ENCODE measurements at regions not wholly inside any gene's neighbourhood (a gene's known extent, or its start where the extent isn't known, plus 50 kb on each side); places are given as distances from the start of the nearest gene placed in this dataset.

GRCh38 chr2:63712748-63713147 lies 124.0 kb downstream of the MDH1 start:
- H2BK5ac ChIP-seq (ENCODE audit: low read depth, low read length, poor library complexity), result no peak overlapping the region
- H3K4me1 ChIP-seq (ENCODE audit: control insufficient read depth in 1 of 2, insufficient read depth in 2 of 2, low read length in 2 of 2), result no peaks in the 10 kb centered on the region
- H3K4me3 ChIP-seq (ENCODE audit: low read depth, low read length), result no peak overlapping the region
- H3K9ac ChIP-seq (ENCODE audit: low read length), result no peak overlapping the region
- H3K79me1 ChIP-seq (ENCODE audit: low read length), result no peaks in the 10 kb centered on the region
- no peak overlapping the region for H2AK5ac ChIP-seq (ENCODE audit: low read length)
- no peak overlapping the region for H3K27ac ChIP-seq (ENCODE audit: low read depth, low read length)
- no CpG with 5 or more reads among the region's 2 CpGs for WGBS (ENCODE audit: extremely low coverage, insufficient coverage, insufficient read length)
- H3K14ac ChIP-seq (ENCODE audit: low read length), result no peak overlapping the region
- no peak overlapping the region for H2BK120ac ChIP-seq (ENCODE audit: insufficient read depth, low read length, poor library complexity)
- H3K36me3 ChIP-seq (ENCODE audit: control insufficient read depth in 1 of 2, insufficient read depth in 2 of 2, low read length in 2 of 2), result peaks cover 0 to 3% of the 10 kb centered on the region in 2 experiments
- no peak overlapping the region for H3K23ac ChIP-seq (ENCODE audit: low read length)
- H3K18ac ChIP-seq (ENCODE audit: low read length), result no peak overlapping the region
- H4K91ac ChIP-seq (ENCODE audit: low read depth, low read length), result no peak overlapping the region
- H3K4me2 ChIP-seq (ENCODE audit: low read length), result no peak overlapping the region
- H3K9me3 ChIP-seq (ENCODE audit: insufficient read depth, low read depth, low read length), result peaks cover 5% of the 10 kb centered on the region
- no peak for DNase-seq
- no peaks in the 10 kb centered on the region for H3K27me3 ChIP-seq (ENCODE audit: insufficient read depth, low read length)
- H3K79me2 ChIP-seq (ENCODE audit: control insufficient read depth, insufficient read depth, low read length, poor library complexity), result no peaks in the 10 kb centered on the region
- no peak overlapping the region for H4K8ac ChIP-seq (ENCODE audit: low read depth, low read length)
- no peak overlapping the region for H2AFZ ChIP-seq (ENCODE audit: insufficient read depth, low read length, poor library complexity)
- H4K12ac ChIP-seq (ENCODE audit: low read depth, low read length), result no peak overlapping the region
- H2BK12ac ChIP-seq (ENCODE audit: low read length), result no peak overlapping the region
- no peak overlapping the region for H3K4ac ChIP-seq (ENCODE audit: low read depth, low read length)

DNA sequence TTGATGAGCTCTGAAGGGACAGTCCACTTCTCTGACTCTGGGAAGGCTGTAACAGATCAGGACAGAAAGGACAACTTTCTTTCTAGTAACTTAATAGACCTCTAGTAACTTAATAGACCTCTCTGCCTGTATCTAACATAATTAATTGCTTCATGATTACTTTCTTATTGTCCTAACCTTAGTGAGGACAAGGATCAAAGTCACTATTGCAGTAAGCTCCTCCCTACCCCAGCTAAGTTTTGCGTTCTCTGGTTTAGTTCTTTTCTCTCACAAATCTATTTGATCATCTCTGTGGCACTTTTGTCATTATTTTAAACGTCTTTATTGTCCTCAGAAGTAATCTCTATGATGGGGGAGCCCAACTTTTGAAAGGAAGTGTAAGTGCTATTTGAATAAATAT lies 125.5 kb upstream of the UGP2 start:
- no peak overlapping the region for H3K18ac ChIP-seq (ENCODE audit: low read length)
- no peaks in the 10 kb centered on the region for H3K79me1 ChIP-seq (ENCODE audit: low read length)
- H4K91ac ChIP-seq (ENCODE audit: low read depth, low read length), result no peak overlapping the region
- H3K79me2 ChIP-seq (ENCODE audit: control insufficient read depth, insufficient read depth, low read length, poor library complexity), result no peaks in the 10 kb centered on the region
- no peak overlapping the region for H2BK12ac ChIP-seq (ENCODE audit: low read length)
- H4K12ac ChIP-seq (ENCODE audit: low read depth, low read length), result no peak overlapping the region
- no peak overlapping the region for H3K14ac ChIP-seq (ENCODE audit: low read length)
- no peak overlapping the region for H3K4me3 ChIP-seq (ENCODE audit: low read depth, low read length)
- DNase-seq, result no peak
- H3K36me3 ChIP-seq (ENCODE audit: control insufficient read depth in 1 of 2, insufficient read depth in 2 of 2, low read length in 2 of 2), result peaks cover 0 to 3% of the 10 kb centered on the region in 2 experiments
- no peak overlapping the region for H3K4me2 ChIP-seq (ENCODE audit: low read length)
- no peak overlapping the region for H3K23ac ChIP-seq (ENCODE audit: low read length)
- H3K4me1 ChIP-seq (ENCODE audit: control insufficient read depth in 1 of 2, insufficient read depth in 2 of 2, low read length in 2 of 2), result peaks cover 0 to 3% of the 10 kb centered on the region in 2 experiments
- H3K9me3 ChIP-seq (ENCODE audit: insufficient read depth, low read depth, low read length), result peaks cover 2% of the 10 kb centered on the region
- no peak overlapping the region for H2AK5ac ChIP-seq (ENCODE audit: low read length)
- H2BK5ac ChIP-seq (ENCODE audit: low read depth, low read length, poor library complexity), result no peak overlapping the region
- no peak overlapping the region for H3K4ac ChIP-seq (ENCODE audit: low read depth, low read length)
- H3K27ac ChIP-seq (ENCODE audit: low read depth, low read length), result no peak overlapping the region
- H3K9ac ChIP-seq (ENCODE audit: low read length), result no peak overlapping the region
- H4K8ac ChIP-seq (ENCODE audit: low read depth, low read length), result no peak overlapping the region
- H3K27me3 ChIP-seq (ENCODE audit: insufficient read depth, low read length), result no peaks in the 10 kb centered on the region
- H2AFZ ChIP-seq (ENCODE audit: insufficient read depth, low read length, poor library complexity), result no peak overlapping the region
- H2BK120ac ChIP-seq (ENCODE audit: insufficient read depth, low read length, poor library complexity), result no peak overlapping the region
- no CpG with 5 or more reads among the region's 2 CpGs for WGBS (ENCODE audit: extremely low coverage, insufficient coverage, insufficient read length)

DNA sequence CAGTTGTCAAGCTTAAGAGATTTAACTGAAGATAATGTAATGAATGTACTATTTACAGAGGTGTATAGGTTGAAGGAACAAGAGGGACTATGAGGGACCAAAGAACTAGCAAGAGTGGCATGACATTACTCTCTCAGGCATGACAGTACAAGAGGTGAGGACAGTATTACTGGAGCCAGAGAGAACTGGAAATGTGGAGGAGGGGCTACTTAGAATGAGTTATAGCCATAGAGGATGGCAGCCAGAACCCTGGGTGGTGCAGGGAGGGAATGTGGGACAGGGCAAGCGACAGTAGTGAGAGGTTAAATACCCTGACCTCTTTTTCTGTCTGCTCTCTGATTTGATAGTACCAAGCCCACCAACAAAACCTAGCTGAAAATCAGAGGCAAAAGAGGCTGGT lies 122.6 kb upstream of the UGP2 start:
- H2BK12ac ChIP-seq (ENCODE audit: low read length), result no peak overlapping the region
- no peak overlapping the region for H3K18ac ChIP-seq (ENCODE audit: low read length)
- no peak overlapping the region for H4K8ac ChIP-seq (ENCODE audit: low read depth, low read length)
- no peak overlapping the region for H3K4me3 ChIP-seq (ENCODE audit: low read depth, low read length)
- no peak overlapping the region for H4K91ac ChIP-seq (ENCODE audit: low read depth, low read length)
- DNase-seq, result no peak
- H3K4me1 ChIP-seq (ENCODE audit: control insufficient read depth in 1 of 2, insufficient read depth in 2 of 2, low read length in 2 of 2), result peaks cover 0 to 3% of the 10 kb centered on the region in 2 experiments
- H3K4ac ChIP-seq (ENCODE audit: low read depth, low read length), result no peak overlapping the region
- H3K27me3 ChIP-seq (ENCODE audit: insufficient read depth, low read length), result no peaks in the 10 kb centered on the region
- H3K79me1 ChIP-seq (ENCODE audit: low read length), result no peaks in the 10 kb centered on the region
- H3K9me3 ChIP-seq (ENCODE audit: insufficient read depth, low read depth, low read length), result peaks cover 2% of the 10 kb centered on the region
- H3K79me2 ChIP-seq (ENCODE audit: control insufficient read depth, insufficient read depth, low read length, poor library complexity), result no peaks in the 10 kb centered on the region
- no peak overlapping the region for H2AK5ac ChIP-seq (ENCODE audit: low read length)
- H3K14ac ChIP-seq (ENCODE audit: low read length), result no peak overlapping the region
- no peak overlapping the region for H3K23ac ChIP-seq (ENCODE audit: low read length)
- no peak overlapping the region for H4K12ac ChIP-seq (ENCODE audit: low read depth, low read length)
- no peak overlapping the region for H2BK120ac ChIP-seq (ENCODE audit: insufficient read depth, low read length, poor library complexity)
- no CpG with 5 or more reads among the region's 1 CpG for WGBS (ENCODE audit: extremely low coverage, insufficient coverage, insufficient read length)
- H2AFZ ChIP-seq (ENCODE audit: insufficient read depth, low read length, poor library complexity), result no peak overlapping the region
- peaks cover 0 to 3% of the 10 kb centered on the region in 2 experiments for H3K36me3 ChIP-seq (ENCODE audit: control insufficient read depth in 1 of 2, insufficient read depth in 2 of 2, low read length in 2 of 2)
- no peak overlapping the region for H3K27ac ChIP-seq (ENCODE audit: low read depth, low read length)
- no peak overlapping the region for H3K9ac ChIP-seq (ENCODE audit: low read length)
- no peak overlapping the region for H2BK5ac ChIP-seq (ENCODE audit: low read depth, low read length, poor library complexity)
- no peak overlapping the region for H3K4me2 ChIP-seq (ENCODE audit: low read length)

DNA sequence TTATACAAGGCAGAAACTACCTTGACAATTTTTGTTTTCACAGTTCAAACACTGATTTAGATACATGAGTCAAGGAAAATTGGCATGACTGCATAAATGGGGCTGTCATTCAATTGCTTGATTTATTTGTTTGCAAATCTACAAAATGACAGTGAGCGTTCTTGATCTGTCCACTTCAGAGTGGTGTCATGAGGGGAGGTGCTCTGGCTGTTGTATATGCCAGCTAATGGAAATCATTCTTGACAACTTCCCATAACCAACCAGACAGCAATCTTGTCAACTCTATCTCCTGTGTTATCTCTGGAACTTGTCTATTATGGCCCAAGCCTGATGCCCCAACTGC lies 120.6 kb upstream of the UGP2 start:
- Histone ChIP-seq H3K4ac (ENCODE audit: low read depth, low read length) (no peak overlapping the region), H3K14ac (ENCODE audit: low read length) (no peak overlapping the region), H3K36me3 (ENCODE audit: control insufficient read depth in 1 of 2, insufficient read depth in 2 of 2, low read length in 2 of 2) (peaks cover 0 to 3% of the 10 kb centered on the region in 2 experiments), H3K9me3 (ENCODE audit: insufficient read depth, low read depth, low read length) (peaks cover 2% of the 10 kb centered on the region), H3K18ac (ENCODE audit: low read length) (no peak overlapping the region), H3K27ac (ENCODE audit: low read depth, low read length) (no peak overlapping the region), H2AFZ (ENCODE audit: insufficient read depth, low read length, poor library complexity) (no peak overlapping the region), H4K91ac (ENCODE audit: low read depth, low read length) (no peak overlapping the region), H3K79me2 (ENCODE audit: control insufficient read depth, insufficient read depth, low read length, poor library complexity) (no peaks in the 10 kb centered on the region), H2BK12ac (ENCODE audit: low read length) (no peak overlapping the region), H3K27me3 (ENCODE audit: insufficient read depth, low read length) (no peaks in the 10 kb centered on the region), H2AK5ac (ENCODE audit: low read length) (no peak overlapping the region), H3K4me1 (ENCODE audit: control insufficient read depth in 1 of 2, insufficient read depth in 2 of 2, low read length in 2 of 2) (peaks cover 0 to 3% of the 10 kb centered on the region in 2 experiments), H4K12ac (ENCODE audit: low read depth, low read length) (no peak overlapping the region), H4K8ac (ENCODE audit: low read depth, low read length) (no peak overlapping the region), H3K79me1 (ENCODE audit: low read length) (no peaks in the 10 kb centered on the region), H3K4me3 (ENCODE audit: low read depth, low read length) (no peak overlapping the region), H3K23ac (ENCODE audit: low read length) (no peak overlapping the region), H3K4me2 (ENCODE audit: low read length) (no peak overlapping the region), H3K9ac (ENCODE audit: low read length) (no peak overlapping the region), H2BK120ac (ENCODE audit: insufficient read depth, low read length, poor library complexity) (no peak overlapping the region), H2BK5ac (ENCODE audit: low read depth, low read length, poor library complexity) (no peak overlapping the region)
- no peak for DNase-seq
- no CpG with 5 or more reads among the region's 1 CpG for WGBS (ENCODE audit: extremely low coverage, insufficient coverage, insufficient read length)

Measured in trophoblast cell (in vitro differentiated cells and primary cell).